GM12878 (cell line): ENCODE measurements at regions not wholly inside any gene's neighbourhood (a gene's known extent, or its start where the extent isn't known, plus 50 kb on each side); places are given as distances from the start of the nearest gene placed in this dataset.

ENCODE experiments used
- CHD1 ChIP-seq: IDR thresholded peaks from 2 replicates; pipeline ENCODE4 v1.6.1; 2012; ENCODE audit warnings: low read depth, low read length, improper control_type of control experiment
- CTCF ChIP-seq, 3 experiments: IDR thresholded peaks in 2 of 3; conservative IDR thresholded peaks in 1 of 3; 2 replicates each; pipeline ENCODE4 v1.5.1; 2011; ENCODE audit warnings: low read depth in 3 of 3, low read length in 3 of 3, mild to moderate bottlenecking in 3 of 3, control low read depth in 2 of 3, moderate library complexity in 2 of 3, inconsistent platforms in 1 of 3, mixed read lengths in 1 of 3; ENCODE audit not compliant: control insufficient read depth in 2 of 3, insufficient read depth in 1 of 3; ENCODE audit errors: extremely low read depth in 1 of 3
- KDM1A ChIP-seq: fragments of 200-600 bp; sonication (generic); IDR thresholded peaks from 2 replicates; pipeline ENCODE4 v1.6.1; 2016; ENCODE audit warnings: borderline replicate concordance
- NRF1 ChIP-seq: conservative IDR thresholded peaks from 2 replicates; pipeline ENCODE4 v1.6.1; 2011; ENCODE audit warnings: mild to moderate bottlenecking, low read depth, low read length, improper control_type of control experiment
- POLR2A ChIP-seq: IDR thresholded peaks from 2 replicates; pipeline ENCODE4 v1.6.1; 2011; ENCODE audit warnings: low read depth, mild to moderate bottlenecking, low read length
- POLR2AphosphoS5 ChIP-seq: IDR thresholded peaks from 2 replicates; pipeline ENCODE4 v1.6.1; 2011; ENCODE audit warnings: mild to moderate bottlenecking, low read length, inconsistent platforms
- REST ChIP-seq: IDR thresholded peaks from 2 replicates; pipeline ENCODE4 v1.6.1; 2012; ENCODE audit warnings: mild to moderate bottlenecking, low read depth, low read length
- YY1 ChIP-seq: IDR thresholded peaks from 2 replicates; pipeline ENCODE4 v1.6.1; 2011; ENCODE audit warnings: low read depth, mild to moderate bottlenecking, low read length

- no peak for TF ChIP-seq REST
- TF ChIP-seq CTCF (IDR thresholded peaks at IDR 0.05 in 2 of 3, conservative IDR thresholded peaks at IDR 0.05 in 1 of 3; ENCODE audit: control insufficient read depth in 2 of 3, extremely low read depth in 1 of 3, insufficient read depth in 1 of 3, low read depth in 3 of 3, low read length in 3 of 3) = no peak
- TF ChIP-seq KDM1A = no peak
- TF ChIP-seq NRF1 = no peak
- TF ChIP-seq YY1 = no peak
- no peak for TF ChIP-seq POLR2AphosphoS5
- no peak for TF ChIP-seq POLR2A
- TF ChIP-seq CHD1 = no peak
Measured at GRCh38 chr10:47104786-47105385, 193.7 kb downstream of the PTPN20 start.
